HFF-Myc (cell line): ENCODE measurements at regions not wholly inside any gene's neighbourhood (a gene's known extent, or its start where the extent isn't known, plus 50 kb on each side); places are given as distances from the start of the nearest gene placed in this dataset.

Experiments used
- DNase-seq: peaks from one replicate; pipeline ENCODE4 v3.0.0-alpha.2; 2011; ENCODE audit warnings: low read depth; ENCODE audit errors: extremely low read depth
- H3K4me3 ChIP-seq: replicated peaks from 2 replicates; pipeline ENCODE4 v1.5.1; 2011; ENCODE audit warnings: low read depth, mild to moderate bottlenecking, control low read depth, low read length
- TF ChIP-seq, protein P1 (sequence below): IDR thresholded peaks from 2 replicates; pipeline ENCODE4 v1.5.1; 2012; ENCODE audit warnings: mild to moderate bottlenecking, low read depth, low read length, control low read depth; ENCODE audit errors: missing control alignments

DNA sequence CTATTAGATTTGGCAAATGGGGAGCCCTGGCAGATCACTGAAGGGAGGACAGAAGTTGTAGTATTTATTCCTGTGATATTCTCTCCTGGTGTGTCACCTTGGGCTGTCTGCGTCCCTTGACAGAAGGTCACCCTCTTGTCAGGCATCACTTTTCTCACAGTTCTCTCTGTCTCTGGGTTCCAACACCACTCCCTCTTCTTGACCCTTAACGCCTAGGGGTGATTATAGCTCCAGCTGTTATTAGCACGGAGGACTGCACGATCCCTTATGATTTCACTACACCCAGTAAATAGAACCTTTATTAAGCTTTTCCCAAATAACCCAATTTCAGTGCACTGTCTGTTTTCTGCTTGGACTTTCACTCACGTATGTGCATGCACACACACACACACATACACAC is 166.3 kb upstream of the TNP1 start:
- H3K4me3 ChIP-seq: no peak overlapping the region
- DNase-seq: no peak
- TF ChIP-seq, protein P1, sequence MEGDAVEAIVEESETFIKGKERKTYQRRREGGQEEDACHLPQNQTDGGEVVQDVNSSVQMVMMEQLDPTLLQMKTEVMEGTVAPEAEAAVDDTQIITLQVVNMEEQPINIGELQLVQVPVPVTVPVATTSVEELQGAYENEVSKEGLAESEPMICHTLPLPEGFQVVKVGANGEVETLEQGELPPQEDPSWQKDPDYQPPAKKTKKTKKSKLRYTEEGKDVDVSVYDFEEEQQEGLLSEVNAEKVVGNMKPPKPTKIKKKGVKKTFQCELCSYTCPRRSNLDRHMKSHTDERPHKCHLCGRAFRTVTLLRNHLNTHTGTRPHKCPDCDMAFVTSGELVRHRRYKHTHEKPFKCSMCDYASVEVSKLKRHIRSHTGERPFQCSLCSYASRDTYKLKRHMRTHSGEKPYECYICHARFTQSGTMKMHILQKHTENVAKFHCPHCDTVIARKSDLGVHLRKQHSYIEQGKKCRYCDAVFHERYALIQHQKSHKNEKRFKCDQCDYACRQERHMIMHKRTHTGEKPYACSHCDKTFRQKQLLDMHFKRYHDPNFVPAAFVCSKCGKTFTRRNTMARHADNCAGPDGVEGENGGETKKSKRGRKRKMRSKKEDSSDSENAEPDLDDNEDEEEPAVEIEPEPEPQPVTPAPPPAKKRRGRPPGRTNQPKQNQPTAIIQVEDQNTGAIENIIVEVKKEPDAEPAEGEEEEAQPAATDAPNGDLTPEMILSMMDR: no peak

DNA sequence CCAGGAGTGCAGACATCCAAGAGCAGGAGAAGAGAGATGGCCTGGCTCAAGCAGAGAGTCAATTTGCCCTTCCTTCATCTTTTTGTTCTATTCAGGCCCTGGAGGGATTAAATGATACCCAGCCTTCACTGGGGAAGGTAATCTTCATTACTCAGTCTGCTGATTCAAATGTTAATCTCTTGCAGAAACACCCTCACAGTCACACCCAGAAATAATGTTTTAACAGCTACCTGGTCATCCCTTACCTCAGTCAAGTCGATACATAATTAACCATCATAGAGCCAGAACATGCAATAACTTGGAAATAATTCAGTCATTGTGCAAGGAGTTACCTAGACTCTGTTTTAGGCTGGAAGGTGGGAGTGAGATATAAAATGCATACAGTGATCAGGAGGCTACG is 163.7 kb upstream of the TNP1 start:
- TF ChIP-seq, protein P1: no peak
- H3K4me3 ChIP-seq: no peak overlapping the region
- DNase-seq: no peak

DNA sequence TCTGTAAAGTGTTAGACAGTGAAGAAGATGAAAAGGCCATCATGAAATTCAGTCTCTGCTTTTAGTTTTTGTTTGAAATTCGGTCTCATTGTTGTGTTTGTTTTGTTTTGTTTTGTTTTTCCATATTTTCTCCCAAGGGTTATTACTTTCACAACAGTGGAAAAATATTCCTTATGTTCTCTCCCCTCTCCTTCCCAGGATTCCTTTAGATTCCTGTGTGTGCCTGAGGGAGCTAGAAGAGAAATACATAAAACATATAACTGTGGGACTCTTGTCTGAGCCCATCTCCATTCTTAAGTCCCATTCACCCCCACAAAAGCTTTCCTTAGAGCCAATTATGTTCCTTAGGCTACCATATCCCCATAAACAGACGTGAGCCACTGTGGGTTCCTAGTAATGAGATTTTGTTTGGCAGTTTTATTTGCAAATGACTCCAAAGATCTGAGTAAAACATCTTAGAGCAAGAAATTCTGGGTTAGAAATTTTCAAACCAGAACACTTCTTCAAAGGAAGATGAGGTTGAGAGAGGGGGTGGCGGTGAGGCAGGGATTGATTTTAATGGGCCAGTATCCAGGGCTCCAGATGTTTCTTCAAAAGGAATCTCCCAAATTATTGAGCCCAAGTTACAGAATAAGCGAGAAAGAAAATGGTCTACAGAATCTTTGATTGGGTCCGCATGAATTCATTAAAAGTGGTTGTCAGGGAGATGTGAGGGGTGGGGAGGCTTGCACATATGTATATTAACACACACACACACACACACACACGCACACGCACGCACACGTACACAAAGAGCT is 157.8 kb upstream of the TNP1 start:
- no peak for DNase-seq
- TF ChIP-seq, protein P1: no peak
- no peak overlapping the region for H3K4me3 ChIP-seq

DNA sequence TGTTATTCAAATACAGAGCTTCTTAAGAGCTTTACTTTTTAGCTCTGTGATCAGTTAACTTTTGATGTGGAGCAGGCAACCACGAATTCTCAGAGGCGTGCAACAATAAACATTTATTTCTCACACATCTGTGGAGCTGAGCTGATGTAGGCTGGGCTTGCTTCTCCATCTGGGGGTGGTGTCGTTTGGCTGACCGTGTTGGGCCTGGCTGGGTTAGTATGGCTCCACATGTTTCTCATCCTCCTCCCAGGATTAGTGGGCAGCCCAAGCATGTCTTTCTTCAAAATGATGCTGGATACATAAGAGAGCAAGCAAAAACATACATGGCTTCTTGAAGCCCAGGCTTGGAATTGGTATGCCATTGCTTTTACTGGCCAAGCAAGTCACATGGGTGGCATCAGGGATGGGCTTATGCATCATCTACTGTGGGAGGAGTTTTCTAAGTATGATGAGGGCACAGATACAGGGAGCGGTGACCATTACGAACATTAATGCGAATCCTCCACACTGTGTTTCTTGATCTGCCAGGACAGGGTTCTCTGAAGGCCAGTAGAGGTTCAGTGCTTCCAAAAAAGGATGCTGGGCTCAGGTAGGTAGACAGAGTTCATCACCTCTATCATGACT is 157.0 kb upstream of the TNP1 start:
- TF ChIP-seq, protein P1: no peak
- H3K4me3 ChIP-seq: no peak overlapping the region
- DNase-seq: no peak

DNA sequence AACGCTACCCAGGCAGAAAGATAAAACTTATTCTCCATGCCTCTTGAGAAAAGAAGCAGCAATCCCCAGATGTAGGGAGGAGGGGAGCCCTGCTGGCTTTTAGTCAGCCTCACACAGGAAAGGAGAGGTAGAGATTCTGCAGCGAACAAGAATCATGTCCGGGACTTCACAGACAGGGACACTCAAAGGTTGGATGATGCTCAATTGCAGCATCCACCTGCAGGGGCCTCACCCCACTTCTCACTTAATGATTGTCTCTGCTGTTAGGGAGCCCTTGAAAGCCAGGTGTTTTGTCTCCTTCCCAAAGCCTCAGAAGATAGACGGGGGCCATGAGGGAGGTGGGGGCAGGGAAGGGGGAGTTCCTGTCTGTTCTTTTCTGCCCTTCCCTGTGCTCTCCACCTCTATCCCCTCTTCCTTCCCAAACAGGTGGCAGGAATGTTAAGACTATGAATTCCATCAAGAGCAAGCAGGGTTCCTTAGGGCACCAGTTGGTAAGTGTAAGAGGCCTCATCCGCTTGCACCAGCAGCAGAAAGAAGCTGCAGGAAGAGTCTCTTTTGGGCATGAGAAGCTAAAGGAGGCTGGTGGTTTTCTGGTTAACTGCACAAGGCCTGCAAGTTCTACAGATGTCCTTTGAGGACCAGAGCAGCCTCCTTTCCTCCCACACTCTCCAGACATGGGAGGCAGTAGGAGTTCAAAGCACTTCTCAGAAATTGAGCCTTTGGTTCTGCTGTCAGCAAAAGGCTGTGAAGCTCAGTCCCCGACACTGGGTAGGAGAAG is 154.7 kb upstream of the TNP1 start:
- TF ChIP-seq, protein P1: no peak
- no peak for DNase-seq
- H3K4me3 ChIP-seq: no peak overlapping the region

DNA sequence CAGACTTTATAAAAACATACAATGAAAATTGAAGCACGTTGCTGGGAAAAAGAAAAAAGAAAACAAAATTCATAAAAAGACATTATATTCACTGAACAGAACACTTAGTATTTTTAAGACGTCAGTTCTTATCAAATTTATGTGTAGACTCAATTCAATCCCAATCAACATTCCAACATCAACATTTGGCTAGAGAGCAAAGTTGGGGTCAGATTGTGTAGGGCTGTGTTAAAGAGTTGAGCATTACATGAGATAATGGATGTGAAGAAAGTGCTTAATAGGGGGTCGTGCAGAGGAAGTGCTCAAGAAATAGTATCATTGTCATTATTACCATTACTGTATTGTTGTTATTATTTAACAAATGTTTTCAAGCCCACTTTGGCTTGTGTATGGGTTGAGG is 154.1 kb upstream of the TNP1 start:
- no peak overlapping the region for H3K4me3 ChIP-seq
- DNase-seq: no peak
- TF ChIP-seq, protein P1: no peak
